AG09319 (cell line): ENCODE measurements at regions not wholly inside any gene's neighbourhood (a gene's known extent, or its start where the extent isn't known, plus 50 kb on each side); places are given as distances from the start of the nearest gene placed in this dataset.

Experiments used
- DNase-seq: peaks from one replicate; pipeline ENCODE4 v3.0.0-alpha.2; 2010; ENCODE audit warnings: low read depth; ENCODE audit errors: extremely low read depth
- TF ChIP-seq, protein P1 (sequence below): IDR thresholded peaks from 2 replicates; pipeline ENCODE4 v1.5.1; 2011; ENCODE audit warnings: low read depth, mild to moderate bottlenecking, inconsistent platforms, low read length, moderate library complexity

DNA sequence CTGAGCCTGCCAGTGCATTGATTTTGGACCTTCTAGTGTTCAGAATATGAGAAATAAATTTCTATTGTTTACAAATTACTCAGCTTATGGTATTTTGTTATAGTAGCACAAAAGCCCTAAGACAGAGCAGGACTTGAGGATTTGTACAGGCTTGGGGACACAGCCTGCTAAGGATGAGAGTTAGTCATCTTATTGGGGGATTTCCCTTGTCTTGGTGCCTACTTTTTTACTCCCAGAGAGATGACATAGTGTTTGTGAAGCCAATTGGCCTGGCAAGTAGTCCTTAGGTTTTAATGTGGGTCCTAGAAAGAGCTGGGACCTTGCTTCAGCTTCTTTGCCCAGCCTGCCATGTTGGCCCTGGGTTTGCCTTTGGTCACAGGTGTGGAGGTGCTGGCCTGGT lies 364.0 kb downstream of the REEP3 start:
- TF ChIP-seq, protein P1, sequence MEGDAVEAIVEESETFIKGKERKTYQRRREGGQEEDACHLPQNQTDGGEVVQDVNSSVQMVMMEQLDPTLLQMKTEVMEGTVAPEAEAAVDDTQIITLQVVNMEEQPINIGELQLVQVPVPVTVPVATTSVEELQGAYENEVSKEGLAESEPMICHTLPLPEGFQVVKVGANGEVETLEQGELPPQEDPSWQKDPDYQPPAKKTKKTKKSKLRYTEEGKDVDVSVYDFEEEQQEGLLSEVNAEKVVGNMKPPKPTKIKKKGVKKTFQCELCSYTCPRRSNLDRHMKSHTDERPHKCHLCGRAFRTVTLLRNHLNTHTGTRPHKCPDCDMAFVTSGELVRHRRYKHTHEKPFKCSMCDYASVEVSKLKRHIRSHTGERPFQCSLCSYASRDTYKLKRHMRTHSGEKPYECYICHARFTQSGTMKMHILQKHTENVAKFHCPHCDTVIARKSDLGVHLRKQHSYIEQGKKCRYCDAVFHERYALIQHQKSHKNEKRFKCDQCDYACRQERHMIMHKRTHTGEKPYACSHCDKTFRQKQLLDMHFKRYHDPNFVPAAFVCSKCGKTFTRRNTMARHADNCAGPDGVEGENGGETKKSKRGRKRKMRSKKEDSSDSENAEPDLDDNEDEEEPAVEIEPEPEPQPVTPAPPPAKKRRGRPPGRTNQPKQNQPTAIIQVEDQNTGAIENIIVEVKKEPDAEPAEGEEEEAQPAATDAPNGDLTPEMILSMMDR = no peak
- DNase-seq = no peak

DNA sequence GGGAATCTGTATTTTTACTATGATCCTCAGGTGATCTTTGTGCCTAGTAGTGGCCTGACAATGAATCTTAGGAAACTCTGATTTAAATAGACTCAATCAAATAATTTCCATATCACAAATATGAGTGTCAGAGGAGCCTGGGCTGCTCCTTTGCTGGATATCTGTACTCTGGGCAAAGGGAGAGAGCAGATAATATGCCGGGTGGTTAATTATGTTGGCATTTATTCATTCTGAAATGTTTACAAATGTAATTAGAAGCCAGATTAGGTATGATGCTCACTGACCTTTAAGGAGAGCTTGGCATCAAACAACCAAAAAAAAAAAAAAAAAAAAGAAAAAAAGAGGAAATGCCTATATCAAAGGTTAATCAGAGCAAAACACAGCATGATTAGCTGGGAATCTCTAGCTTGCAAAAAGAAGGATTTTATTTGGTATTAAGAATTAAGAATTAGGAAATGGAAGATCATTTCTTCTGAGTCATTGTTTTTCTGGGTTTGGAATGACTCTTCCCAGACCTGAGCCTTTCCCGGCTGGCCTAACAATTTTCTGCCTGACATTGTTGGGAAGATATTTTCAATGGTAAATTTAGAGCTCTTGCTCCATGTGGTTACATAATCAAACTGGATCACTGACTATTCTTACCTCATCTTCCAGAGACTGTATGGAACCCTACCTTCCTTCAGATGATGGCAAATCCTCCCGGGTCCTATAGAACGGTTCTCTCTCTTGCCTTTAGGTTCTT lies 365.3 kb downstream of the REEP3 start:
- TF ChIP-seq, protein P1 = no peak
- DNase-seq = no peak

DNA sequence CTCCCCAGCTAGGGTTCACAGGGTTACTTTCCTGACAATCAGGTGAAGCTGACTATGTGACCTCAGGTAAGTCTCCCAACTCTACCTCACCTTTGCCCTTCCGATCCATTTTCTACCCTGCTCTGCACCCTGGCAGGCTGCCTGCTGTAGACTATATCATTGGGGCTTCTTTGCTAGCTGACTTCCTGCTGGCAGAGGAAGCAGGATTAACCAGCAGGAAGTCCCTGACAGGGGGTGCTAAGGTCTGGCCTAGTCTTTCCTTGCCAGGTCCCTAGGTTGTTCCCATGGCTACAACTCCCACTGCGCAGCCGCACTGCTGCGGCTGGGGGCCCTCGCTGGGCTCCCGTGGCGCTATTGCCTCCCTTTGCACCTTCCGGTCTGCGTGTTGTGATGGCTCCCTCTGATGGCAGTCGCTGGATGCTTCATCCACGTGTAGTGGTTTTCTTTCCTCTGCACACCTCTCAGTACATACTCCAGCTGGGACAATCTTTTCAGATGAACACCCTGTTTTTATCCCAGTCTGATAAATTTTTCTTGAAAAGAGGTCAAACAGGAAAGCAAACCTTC lies 365.9 kb downstream of the REEP3 start:
- DNase-seq = no peak
- TF ChIP-seq, protein P1 = no peak

DNA sequence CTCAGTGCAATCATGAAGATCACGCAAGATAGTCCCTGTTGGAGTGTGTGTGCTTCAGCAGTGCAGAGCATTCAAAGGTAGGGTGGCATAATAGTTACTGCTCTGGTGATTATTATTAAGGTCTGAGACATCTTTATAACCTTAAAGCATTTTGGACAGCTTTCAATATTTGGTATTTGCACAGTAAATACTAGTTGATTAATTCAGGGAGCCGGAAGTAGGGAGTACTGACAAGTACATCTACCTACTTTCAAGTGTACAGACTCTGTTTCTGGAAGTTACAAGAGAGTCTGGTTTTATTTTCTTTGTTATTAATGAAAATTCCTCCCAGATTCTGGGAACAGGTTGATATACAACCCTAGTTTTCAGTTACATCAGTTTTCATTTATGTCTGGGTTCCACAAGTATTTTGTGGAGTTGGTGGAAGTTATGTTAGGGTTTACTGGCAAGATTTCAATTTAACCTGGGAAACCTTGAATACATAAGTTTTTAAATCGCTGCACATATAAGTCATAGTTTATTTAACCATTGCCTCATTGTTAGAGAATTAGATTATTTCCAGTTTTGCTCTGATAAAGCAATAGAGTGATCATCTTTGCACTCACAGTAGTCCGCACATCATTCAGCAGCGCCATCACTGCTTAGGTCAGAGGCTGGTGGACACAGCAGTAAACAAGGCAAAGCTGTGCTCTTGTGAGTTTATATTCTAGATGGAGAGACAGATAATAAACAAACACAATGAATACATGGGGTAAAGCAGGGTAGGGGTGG lies 366.6 kb downstream of the REEP3 start:
- no peak for DNase-seq
- TF ChIP-seq, protein P1 = no peak

DNA sequence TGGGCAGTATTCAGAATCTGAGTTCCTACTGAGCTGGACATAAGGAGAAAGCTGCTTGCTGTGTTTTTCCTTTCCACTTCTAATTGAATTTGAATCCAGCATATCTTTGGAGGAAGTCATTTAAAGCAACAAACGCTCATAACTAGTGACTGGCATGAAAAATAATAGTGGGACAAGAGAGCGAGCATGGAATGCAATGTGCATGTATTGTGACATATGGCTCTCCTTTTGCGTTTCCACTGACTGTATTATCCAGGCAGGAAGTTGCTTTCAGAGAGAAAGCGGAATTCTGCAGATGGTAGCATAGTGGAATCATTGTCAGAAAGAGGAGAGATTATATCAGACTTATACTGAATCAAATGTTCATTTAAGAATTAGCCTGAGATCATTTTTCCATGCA lies 368.6 kb downstream of the REEP3 start:
- TF ChIP-seq, protein P1 = no peak
- no peak for DNase-seq

DNA sequence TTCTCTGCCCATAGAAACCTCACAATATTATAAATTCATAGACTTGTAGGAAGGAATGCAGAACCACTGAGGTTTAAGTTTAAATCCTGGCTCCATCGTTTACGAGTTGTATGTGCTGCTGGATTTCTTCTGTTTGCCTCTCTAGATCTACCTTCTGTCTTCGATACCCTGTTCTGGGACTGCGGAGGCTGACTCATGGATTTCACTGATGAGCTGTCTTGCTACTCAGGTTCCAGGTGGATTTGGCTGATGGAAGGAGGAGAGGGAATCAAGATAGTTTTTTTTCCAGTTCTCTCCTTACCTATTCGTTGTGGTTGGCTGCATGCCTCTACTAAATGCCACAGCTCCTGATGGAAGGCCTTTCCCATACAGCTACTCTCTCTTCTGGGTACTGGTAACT lies 375.8 kb downstream of the REEP3 start:
- TF ChIP-seq, protein P1 = no peak
- no peak for DNase-seq
